Gastroesophageal sphincter (tissue), 4 donors: ENCODE measurements at regions not wholly inside any gene's neighbourhood (a gene's known extent, or its start where the extent isn't known, plus 50 kb on each side); places are given as distances from the start of the nearest gene placed in this dataset.

ENCODE experiments used
- ATAC-seq: fragments of 150-250 bp; one replicate; pipeline ENCODE4 v1.9.1; 2016; ENCODE audit warnings: mild to moderate bottlenecking, moderate library complexity
- H3K27ac ChIP-seq, 4 donors: fragments of 200-600 bp; sonication (generic) in 3 of 4; 1 replicate in 3 of 4; 2 replicates in 1 of 4; pipeline ENCODE4 v1.5.1; 2016 to 2019
- H3K27me3 ChIP-seq: fragments of 200-600 bp; sonication (generic); one replicate; pipeline ENCODE4 v1.5.1; 2019
- H3K36me3 ChIP-seq, 2 donors: fragments of 200-600 bp; sonication (generic); one replicate each; pipeline ENCODE4 v1.5.1; 2019; ENCODE audit warnings: control low read depth in 1 of 2
- H3K4me1 ChIP-seq, 3 donors: fragments of 200-600 bp; sonication (generic); 1 replicate in 2 of 3; 2 replicates in 1 of 3; pipeline ENCODE4 v1.5.1; 2016 to 2019; ENCODE audit warnings: control low read depth in 2 of 3
- H3K4me3 ChIP-seq, 2 donors: fragments of 200-600 bp; sonication (generic); one replicate each; pipeline ENCODE4 v1.5.1; 2019; ENCODE audit warnings: mild to moderate bottlenecking in 1 of 2, moderate library complexity in 1 of 2
- H3K9me3 ChIP-seq, 3 donors: fragments of 200-600 bp; sonication (generic); one replicate each; pipeline ENCODE4 v1.5.1; 2017 to 2019; ENCODE audit warnings: control low read depth in 2 of 3
- EP300 ChIP-seq: sonication (generic); formaldehyde crosslinking; IDR thresholded peaks from one replicate; pipeline ENCODE4 v1.6.1; 2017; ENCODE audit warnings: antibody characterized with exemption, mild to moderate bottlenecking
- POLR2A ChIP-seq, 2 donors: fragments of 450-650 bp; IDR thresholded peaks; one replicate each; pipeline ENCODE4 v1.6.1; 2017; ENCODE audit warnings: antibody characterized with exemption in 2 of 2, mild to moderate bottlenecking in 2 of 2, moderate library complexity in 1 of 2
- POLR2AphosphoS5 ChIP-seq: sonication (generic); formaldehyde crosslinking; IDR thresholded peaks from one replicate; pipeline ENCODE4 v1.6.1; 2017; ENCODE audit warnings: antibody characterized with exemption
- WGBS, 2 donors: methylation state at CpG; one replicate each; pipeline ENCODE4 v1.1.5; 2018; ENCODE audit warnings: low coverage in 1 of 2; 5-methylcytosine and 5-hydroxymethylcytosine counted together
- TF ChIP-seq, protein P1 (sequence below), 4 experiments: fragments of 200-600 bp in 2 of 4; fragments of 450-650 bp in 2 of 4; sonication (generic) in 1 of 4; IDR thresholded peaks; one replicate each; pipeline ENCODE4 v1.5.1; 2017 to 2019; ENCODE audit warnings: antibody characterized with exemption in 4 of 4, mild to moderate bottlenecking in 2 of 4, moderate library complexity in 2 of 4

DNA sequence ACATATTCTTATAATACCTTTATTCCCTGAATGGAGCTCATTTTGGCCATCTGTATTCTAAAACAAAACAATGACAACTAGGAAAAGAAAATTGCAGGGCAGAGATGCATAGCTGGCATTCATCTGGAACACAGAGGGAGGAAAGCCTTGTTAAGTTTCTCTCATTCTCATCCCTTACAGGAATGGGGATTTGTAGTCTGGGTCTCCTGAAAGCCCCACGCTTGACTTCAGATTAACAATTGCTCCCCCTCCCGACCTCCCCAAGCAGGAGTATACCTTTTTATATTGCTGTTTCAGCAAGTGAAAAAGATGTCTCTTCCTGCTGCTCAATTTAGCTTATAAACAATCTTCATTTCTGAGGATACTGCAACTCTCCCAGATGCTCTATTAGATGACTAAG lies 812.1 kb downstream of the EFNA5 start:
- no peaks in the 10 kb centered on the region for H3K4me1 ChIP-seq
- no peaks in the 10 kb centered on the region for H3K27me3 ChIP-seq
- no peaks in the 10 kb centered on the region for H3K36me3 ChIP-seq
- no peak overlapping the region for H3K27ac ChIP-seq
- H3K9me3 ChIP-seq: no peaks in the 10 kb centered on the region
- 47 to 71% methylated on average over 2 of the region's 2 CpGs for WGBS, 2 donors
- no peak overlapping the region for H3K4me3 ChIP-seq
- ATAC-seq: no peak
- TF ChIP-seq, protein P1, sequence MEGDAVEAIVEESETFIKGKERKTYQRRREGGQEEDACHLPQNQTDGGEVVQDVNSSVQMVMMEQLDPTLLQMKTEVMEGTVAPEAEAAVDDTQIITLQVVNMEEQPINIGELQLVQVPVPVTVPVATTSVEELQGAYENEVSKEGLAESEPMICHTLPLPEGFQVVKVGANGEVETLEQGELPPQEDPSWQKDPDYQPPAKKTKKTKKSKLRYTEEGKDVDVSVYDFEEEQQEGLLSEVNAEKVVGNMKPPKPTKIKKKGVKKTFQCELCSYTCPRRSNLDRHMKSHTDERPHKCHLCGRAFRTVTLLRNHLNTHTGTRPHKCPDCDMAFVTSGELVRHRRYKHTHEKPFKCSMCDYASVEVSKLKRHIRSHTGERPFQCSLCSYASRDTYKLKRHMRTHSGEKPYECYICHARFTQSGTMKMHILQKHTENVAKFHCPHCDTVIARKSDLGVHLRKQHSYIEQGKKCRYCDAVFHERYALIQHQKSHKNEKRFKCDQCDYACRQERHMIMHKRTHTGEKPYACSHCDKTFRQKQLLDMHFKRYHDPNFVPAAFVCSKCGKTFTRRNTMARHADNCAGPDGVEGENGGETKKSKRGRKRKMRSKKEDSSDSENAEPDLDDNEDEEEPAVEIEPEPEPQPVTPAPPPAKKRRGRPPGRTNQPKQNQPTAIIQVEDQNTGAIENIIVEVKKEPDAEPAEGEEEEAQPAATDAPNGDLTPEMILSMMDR (IDR thresholded peaks at IDR 0.05): no peak
- TF ChIP-seq POLR2A (IDR thresholded peaks at IDR 0.05) (no peak), EP300 (no peak), POLR2AphosphoS5 (no peak)

DNA sequence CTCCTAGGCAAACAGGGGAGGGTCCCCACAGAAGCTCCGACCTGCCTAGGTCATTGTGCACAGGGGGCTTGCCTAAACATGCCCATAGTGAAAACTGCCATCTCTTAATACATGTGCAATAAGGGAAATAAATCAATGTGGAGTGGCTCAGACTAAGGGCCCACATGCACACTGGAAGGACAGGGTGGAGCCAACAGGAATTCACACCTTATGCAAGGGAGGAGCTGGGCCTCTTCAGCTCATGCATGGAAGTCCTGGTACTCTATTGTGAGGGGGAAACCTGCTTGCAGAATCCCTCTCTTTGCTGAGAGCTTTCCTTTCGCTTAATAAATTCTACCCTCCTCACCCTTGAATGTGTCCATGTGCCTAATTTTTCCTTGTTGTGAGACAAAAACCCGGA lies 815.8 kb downstream of the EFNA5 start:
- TF ChIP-seq EP300: no peak
- no peak for TF ChIP-seq POLR2AphosphoS5
- TF ChIP-seq, protein P1 (IDR thresholded peaks at IDR 0.05): no peak
- TF ChIP-seq POLR2A (IDR thresholded peaks at IDR 0.05): no peak
- Histone ChIP-seq H3K4me1 (no peaks in the 10 kb centered on the region), H3K27me3 (no peaks in the 10 kb centered on the region), H3K36me3 (no peaks in the 10 kb centered on the region), H3K9me3 (no peaks in the 10 kb centered on the region), H3K27ac (no peak overlapping the region), H3K4me3 (no peak overlapping the region)
- ATAC-seq: no peak
- 90 to 92% methylated on average over 3 of the region's 3 CpGs for WGBS, 2 donors

DNA sequence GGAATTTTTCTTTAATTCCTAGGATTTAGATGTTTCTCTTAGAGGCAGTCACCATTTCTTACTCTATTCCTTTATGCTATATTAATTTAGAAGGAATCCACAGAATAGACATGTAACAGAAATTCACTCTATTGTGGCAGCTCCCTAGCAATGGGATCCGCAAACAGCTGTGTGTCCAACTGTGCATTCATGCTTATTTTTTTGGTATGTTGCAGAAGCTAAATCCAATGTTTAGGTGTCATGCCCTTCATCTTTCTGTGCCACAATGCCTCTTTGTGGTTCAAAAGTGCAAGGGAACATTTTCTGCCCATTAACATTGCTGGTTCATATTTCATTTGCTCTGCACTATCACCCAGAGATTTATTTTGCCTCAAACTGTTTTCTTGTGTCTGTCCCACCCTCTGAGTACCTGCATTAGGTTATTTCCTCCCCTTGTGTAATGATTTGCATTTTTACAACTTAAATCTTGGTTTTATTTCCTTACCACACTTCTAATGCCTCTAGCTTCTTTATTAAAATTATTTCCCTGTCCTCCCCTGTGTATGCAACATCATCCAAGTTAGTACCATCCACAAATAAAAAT lies 816.5 kb downstream of the EFNA5 start:
- TF ChIP-seq EP300 (no peak), POLR2AphosphoS5 (no peak), POLR2A (IDR thresholded peaks at IDR 0.05) (no peak)
- TF ChIP-seq, protein P1 (IDR thresholded peaks at IDR 0.05): no peak
- Histone ChIP-seq H3K4me3 (no peak overlapping the region), H3K27ac (no peak overlapping the region), H3K9me3 (no peaks in the 10 kb centered on the region), H3K36me3 (no peaks in the 10 kb centered on the region), H3K4me1 (no peaks in the 10 kb centered on the region), H3K27me3 (no peaks in the 10 kb centered on the region)
- no peak for ATAC-seq
- WGBS, 2 donors: 86 to 92% methylated on average over 1 of the region's 1 CpG

DNA sequence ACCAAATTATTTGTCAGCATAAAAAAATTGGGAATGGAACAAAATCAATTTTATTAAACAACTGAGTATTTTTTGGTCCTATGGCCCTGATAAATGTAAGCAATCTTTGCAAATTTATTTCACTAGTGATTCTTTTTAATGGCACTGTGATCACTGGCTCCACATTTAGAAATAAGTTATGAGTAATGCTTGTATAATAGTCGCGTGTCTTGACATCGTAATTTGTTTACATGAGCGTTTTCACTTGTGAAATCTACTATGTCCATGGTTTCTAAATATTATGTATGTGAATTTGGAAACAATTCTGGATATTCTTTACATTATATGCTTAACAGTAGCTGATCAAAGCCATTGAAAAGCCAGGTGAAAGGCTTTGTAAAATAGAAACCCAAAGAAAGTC lies 817.5 kb downstream of the EFNA5 start:
- no peaks in the 10 kb centered on the region for H3K4me1 ChIP-seq
- WGBS, 2 donors: 64 to 72% methylated on average over 4 of the region's 4 CpGs
- no peaks in the 10 kb centered on the region for H3K36me3 ChIP-seq
- ATAC-seq: no peak
- H3K27ac ChIP-seq: no peak overlapping the region
- no peak overlapping the region for H3K4me3 ChIP-seq
- TF ChIP-seq POLR2A (IDR thresholded peaks at IDR 0.05) (no peak), POLR2AphosphoS5 (no peak), EP300 (no peak)
- TF ChIP-seq, protein P1 (IDR thresholded peaks at IDR 0.05): no peak
- no peaks in the 10 kb centered on the region for H3K9me3 ChIP-seq
- H3K27me3 ChIP-seq: no peaks in the 10 kb centered on the region

DNA sequence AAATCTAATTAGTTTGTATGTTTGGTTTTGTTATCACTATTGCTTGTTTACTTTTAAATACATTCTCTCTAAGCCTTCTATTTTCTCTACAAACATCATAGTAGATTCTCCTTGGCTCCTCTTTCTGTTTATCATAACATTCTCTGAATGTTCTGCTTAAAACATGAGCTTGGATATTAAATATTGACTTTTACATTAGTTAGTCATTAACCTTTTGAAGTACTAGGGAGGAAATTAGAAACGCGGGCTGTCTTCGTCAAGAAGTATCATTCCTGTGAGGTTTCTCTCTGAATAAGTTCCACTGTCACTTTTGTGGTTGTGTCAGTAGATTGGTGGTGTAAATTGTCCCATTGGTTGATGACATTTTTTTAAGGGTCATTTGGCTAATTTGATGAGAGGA lies 821.5 kb downstream of the EFNA5 start:
- Histone ChIP-seq H3K27me3 (no peaks in the 10 kb centered on the region), H3K4me3 (no peak overlapping the region), H3K36me3 (no peaks in the 10 kb centered on the region), H3K27ac (no peak overlapping the region), H3K4me1 (no peaks in the 10 kb centered on the region), H3K9me3 (no peaks in the 10 kb centered on the region)
- no peak for ATAC-seq
- 68 to 72% methylated on average over 3 of the region's 3 CpGs for WGBS, 2 donors
- TF ChIP-seq POLR2A (IDR thresholded peaks at IDR 0.05): no peak
- TF ChIP-seq, protein P1 (IDR thresholded peaks at IDR 0.05): no peak
- TF ChIP-seq EP300: no peak
- no peak for TF ChIP-seq POLR2AphosphoS5
